Colonic mucosa (tissue), 4 donors: ENCODE measurements at regions not wholly inside any gene's neighbourhood (a gene's known extent, or its start where the extent isn't known, plus 50 kb on each side); places are given as distances from the start of the nearest gene placed in this dataset.
"Not testable (repeated sequence)": the region's sequence is repeated elsewhere in the genome, so short reads cannot be mapped to it uniquely, and the experiment has no call there.

Experiments
- DNase-seq: peaks from one replicate; pipeline ENCODE4 v3.0.0-alpha.2; 2020
- H3K27ac ChIP-seq: fragments of 200-600 bp; one replicate; pipeline ENCODE4 v1.8.0; 2021
- H3K27me3 ChIP-seq: fragments of 200-600 bp; one replicate; pipeline ENCODE4 v1.8.0; 2021
- H3K36me3 ChIP-seq: fragments of 200-600 bp; one replicate; pipeline ENCODE4 v1.8.0; 2021
- H3K4me1 ChIP-seq: fragments of 200-600 bp; one replicate; pipeline ENCODE4 v1.8.0; 2021; ENCODE audit warnings: mild to moderate bottlenecking
- H3K4me3 ChIP-seq: fragments of 200-600 bp; one replicate; pipeline ENCODE4 v1.8.0; 2021
- H3K9ac ChIP-seq, 2 donors: one replicate each; pipeline ENCODE4 v1.7.0; 2013; ENCODE audit warnings: control low read depth in 2 of 2, low read depth in 2 of 2, low read length in 2 of 2
- H3K9me3 ChIP-seq: fragments of 200-600 bp; one replicate; pipeline ENCODE4 v1.8.0; 2021
- CTCF ChIP-seq: fragments of 200-600 bp; IDR thresholded peaks from one replicate; pipeline ENCODE4 v1.8.0; 2022; ENCODE audit warnings: antibody characterized with exemption, mild to moderate bottlenecking
- intact Hi-C: fragments of 100-400 bp; cut with DNase I; formaldehyde crosslinking; loops from one replicate; pipeline ENCODE4 v1.14.1; 2022
- donor health status: healthy.
- donor health status: DM: no; HTN: no; CAD: no.
- donor health status: DM: no; HTN: no; CAD: no.

GRCh38 chr19:30955112-30956104 lies 393.8 kb downstream of the TSHZ3 start:
- no peak for TF ChIP-seq CTCF
- Histone ChIP-seq H3K27me3 (no peaks in the 10 kb centered on the region), H3K9ac (no peak overlapping the region), H3K9me3 (no peaks in the 10 kb centered on the region), H3K4me1 (no peaks in the 10 kb centered on the region), H3K27ac (no peak overlapping the region), H3K4me3 (no peak overlapping the region), H3K36me3 (no peaks in the 10 kb centered on the region)
- intact Hi-C loops = no loop called here
- DNase-seq = no peak

GRCh38 chr19:30944276-30944932 lies 404.8 kb downstream of the TSHZ3 start:
- H3K36me3 ChIP-seq, H3K27me3 ChIP-seq, H3K4me3 ChIP-seq, H3K9ac ChIP-seq, H3K9me3 ChIP-seq, H3K4me1 ChIP-seq, H3K27ac ChIP-seq, DNase-seq, intact Hi-C loops: not testable (repeated sequence)

GRCh38 chr19:30943101-30943843 lies 406.0 kb downstream of the TSHZ3 start:
- DNase-seq = no peak
- intact Hi-C loops = no loop called here
- H3K27me3 ChIP-seq = no peaks in the 10 kb centered on the region
- no peak overlapping the region for H3K9ac ChIP-seq
- no peak overlapping the region for H3K4me3 ChIP-seq
- H3K27ac ChIP-seq = no peak overlapping the region
- TF ChIP-seq CTCF = no peak
- H3K36me3 ChIP-seq = no peaks in the 10 kb centered on the region
- H3K4me1 ChIP-seq = no peaks in the 10 kb centered on the region
- H3K9me3 ChIP-seq = no peaks in the 10 kb centered on the region

GRCh38 chr19:30942636-30943035 lies 406.6 kb downstream of the TSHZ3 start:
- Histone ChIP-seq H3K27me3 (no peaks in the 10 kb centered on the region), H3K9me3 (no peaks in the 10 kb centered on the region), H3K4me1 (no peaks in the 10 kb centered on the region), H3K4me3 (no peak overlapping the region), H3K9ac (no peak overlapping the region), H3K27ac (no peak overlapping the region), H3K36me3 (no peaks in the 10 kb centered on the region)
- DNase-seq = no peak
- intact Hi-C loops = no loop called here
- no peak for TF ChIP-seq CTCF

- no peaks in the 10 kb centered on the region for H3K4me1 ChIP-seq
- H3K4me3 ChIP-seq = no peak overlapping the region
- H3K27ac ChIP-seq = no peak overlapping the region
- no peak overlapping the region for H3K9ac ChIP-seq
- no peak for DNase-seq
- H3K36me3 ChIP-seq = no peaks in the 10 kb centered on the region
- no peaks in the 10 kb centered on the region for H3K27me3 ChIP-seq
- H3K9me3 ChIP-seq = no peaks in the 10 kb centered on the region
- TF ChIP-seq CTCF = no peak
- intact Hi-C loops = no loop called here
Measured at GRCh38 chr19:30941591-30941990, 407.6 kb downstream of the TSHZ3 start.
